ENCODE measurements at regions not wholly inside any gene's neighbourhood (a gene's known extent, or its start where the extent isn't known, plus 50 kb on each side); places are given as distances from the start of the nearest gene placed in this dataset.

DNA sequence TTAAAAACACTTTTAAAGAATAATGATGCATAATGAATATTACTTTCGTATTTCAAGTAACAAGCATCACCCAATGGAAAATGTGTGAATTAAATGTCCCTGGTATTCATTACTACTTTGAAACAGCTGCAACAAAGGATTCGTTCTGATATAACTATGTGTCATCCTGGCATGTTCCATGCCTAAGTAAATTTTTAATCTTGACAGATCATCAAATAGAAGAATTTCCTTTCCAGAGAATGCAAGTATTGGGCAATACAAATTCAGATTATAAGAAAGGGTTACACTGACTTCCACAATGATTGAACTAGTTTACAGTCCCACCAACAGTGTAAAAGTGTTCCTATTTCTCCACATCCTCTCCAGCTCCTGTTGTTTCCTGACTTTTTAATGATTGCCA lies 105.3 kb downstream of the SPCS3 start:
- H3K27me3 Mint-ChIP-seq (ENCODE audit: insufficient read depth) = no peaks in the 10 kb centered on the region
- no peaks in the 10 kb centered on the region for H3K4me1 Mint-ChIP-seq
- no peaks in the 10 kb centered on the region for H3K36me3 ChIP-seq (ENCODE audit: control insufficient read depth, insufficient read depth, low read length)
- no peak overlapping the region for H3K4me3 Mint-ChIP-seq
- no peak for DNase-seq
- H3K36me3 Mint-ChIP-seq (ENCODE audit: low read depth) = no peaks in the 10 kb centered on the region
- no peak overlapping the region for H3K27ac Mint-ChIP-seq
- 95% methylated on average over 2 of the region's 2 CpGs; no CpG with 5 or more reads in 1 of the 2 experiments for WGBS, 2 experiments (ENCODE audit: insufficient coverage in 1 of 2, insufficient read length in 1 of 2)
- no peaks in the 10 kb centered on the region for H3K9me3 Mint-ChIP-seq
- no peaks in the 10 kb centered on the region for H3K4me1 ChIP-seq (ENCODE audit: control insufficient read depth, insufficient read depth, low read length)
- H3K27me3 ChIP-seq (ENCODE audit: control insufficient read depth, insufficient read depth, low read length, poor library complexity, severe bottlenecking) = no peaks in the 10 kb centered on the region
- H3K27ac ChIP-seq (ENCODE audit: low read depth, low read length) = no peak overlapping the region
- TF ChIP-seq CTCF (conservative IDR thresholded peaks at IDR 0.05) = no peak
- no peak overlapping the region for H3K9ac ChIP-seq (ENCODE audit: extremely low read depth, low read length, poor library complexity, severe bottlenecking)
- no peaks in the 10 kb centered on the region for H3K9me3 ChIP-seq (ENCODE audit: control insufficient read depth, low read length)
- H3K4me3 ChIP-seq (ENCODE audit: low read length) = no peak overlapping the region

GRCh38 chr4:176432811-176433540 lies 113.2 kb downstream of the SPCS3 start:
- H3K36me3 Mint-ChIP-seq (ENCODE audit: low read depth) = no peaks in the 10 kb centered on the region

GRCh38 chr4:176433983-176434382 lies 114.2 kb downstream of the SPCS3 start:
- peaks cover under 1% of the 10 kb centered on the region for H3K4me1 Mint-ChIP-seq
- H3K27me3 ChIP-seq (ENCODE audit: control insufficient read depth, insufficient read depth, low read length, poor library complexity, severe bottlenecking) = no peaks in the 10 kb centered on the region
- no peaks in the 10 kb centered on the region for H3K9me3 ChIP-seq (ENCODE audit: control insufficient read depth, low read length)
- no peak overlapping the region for H3K4me3 ChIP-seq (ENCODE audit: low read length)
- H3K4me3 Mint-ChIP-seq = no peak overlapping the region
- H3K9ac ChIP-seq (ENCODE audit: extremely low read depth, low read length, poor library complexity, severe bottlenecking) = no peak overlapping the region
- H3K36me3 Mint-ChIP-seq (ENCODE audit: low read depth) = no peaks in the 10 kb centered on the region
- H3K27ac Mint-ChIP-seq = no peak overlapping the region
- no peaks in the 10 kb centered on the region for H3K4me1 ChIP-seq (ENCODE audit: control insufficient read depth, insufficient read depth, low read length)
- no peak overlapping the region for H3K27ac ChIP-seq (ENCODE audit: low read depth, low read length)
- H3K36me3 ChIP-seq (ENCODE audit: control insufficient read depth, insufficient read depth, low read length) = no peaks in the 10 kb centered on the region
- no peak for DNase-seq
- 92 to 94% methylated on average over 3 of the region's 3 CpGs for WGBS, 2 experiments (ENCODE audit: insufficient coverage in 1 of 2, insufficient read length in 1 of 2)
- H3K9me3 Mint-ChIP-seq = no peaks in the 10 kb centered on the region
- H3K27me3 Mint-ChIP-seq (ENCODE audit: insufficient read depth) = peaks cover 1% of the 10 kb centered on the region
- TF ChIP-seq CTCF (conservative IDR thresholded peaks at IDR 0.05) = no peak

More at GRCh38 chr4:176432811-176433540, 113.2 kb downstream of the SPCS3 start:
- no peak overlapping the region for H3K4me3 ChIP-seq (ENCODE audit: low read length)
- TF ChIP-seq CTCF (conservative IDR thresholded peaks at IDR 0.05) = no peak
- WGBS, 2 experiments (ENCODE audit: insufficient coverage in 1 of 2, insufficient read length in 1 of 2) = 82 to 83% methylated on average over 5 to 6 of the region's 6 CpGs
- no peak overlapping the region for H3K27ac Mint-ChIP-seq
- no peaks in the 10 kb centered on the region for H3K36me3 ChIP-seq (ENCODE audit: control insufficient read depth, insufficient read depth, low read length)
- H3K4me1 Mint-ChIP-seq = no peaks in the 10 kb centered on the region
- H3K9ac ChIP-seq (ENCODE audit: extremely low read depth, low read length, poor library complexity, severe bottlenecking) = no peak overlapping the region
- no peaks in the 10 kb centered on the region for H3K9me3 Mint-ChIP-seq
- peaks cover 1% of the 10 kb centered on the region for H3K27me3 Mint-ChIP-seq (ENCODE audit: insufficient read depth)
- H3K27me3 ChIP-seq (ENCODE audit: control insufficient read depth, insufficient read depth, low read length, poor library complexity, severe bottlenecking) = no peaks in the 10 kb centered on the region
- no peak overlapping the region for H3K27ac ChIP-seq (ENCODE audit: low read depth, low read length)
- H3K4me1 ChIP-seq (ENCODE audit: control insufficient read depth, insufficient read depth, low read length) = no peaks in the 10 kb centered on the region
- no peaks in the 10 kb centered on the region for H3K9me3 ChIP-seq (ENCODE audit: control insufficient read depth, low read length)
- H3K4me3 Mint-ChIP-seq = no peak overlapping the region
- DNase-seq = no peak
